NT2/D1 (cell line): ENCODE measurements at regions not wholly inside any gene's neighbourhood (a gene's known extent, or its start where the extent isn't known, plus 50 kb on each side); places are given as distances from the start of the nearest gene placed in this dataset.

ENCODE experiments used
- SUZ12 ChIP-seq: IDR thresholded peaks from 2 replicates; pipeline ENCODE4 v1.6.1; 2011; ENCODE audit not compliant: insufficient read length, insufficient read depth; ENCODE audit errors: extremely low read depth
- YY1 ChIP-seq: IDR thresholded peaks from 2 replicates; pipeline ENCODE4 v1.6.1; 2011; ENCODE audit not compliant: insufficient read length, insufficient read depth
- ZNF274 ChIP-seq: IDR thresholded peaks from 2 replicates; pipeline ENCODE4 v1.6.1; 2011; ENCODE audit warnings: mild to moderate bottlenecking, low read depth, low read length

GRCh38 chr7:119720541-119720940, 552.4 kb upstream of the KCND2 start:
- TF ChIP-seq YY1 (no peak), ZNF274 (no peak), SUZ12 (no peak)
